ENCODE measurements at regions not wholly inside any gene's neighbourhood (a gene's known extent, or its start where the extent isn't known, plus 50 kb on each side); places are given as distances from the start of the nearest gene placed in this dataset.

DNA sequence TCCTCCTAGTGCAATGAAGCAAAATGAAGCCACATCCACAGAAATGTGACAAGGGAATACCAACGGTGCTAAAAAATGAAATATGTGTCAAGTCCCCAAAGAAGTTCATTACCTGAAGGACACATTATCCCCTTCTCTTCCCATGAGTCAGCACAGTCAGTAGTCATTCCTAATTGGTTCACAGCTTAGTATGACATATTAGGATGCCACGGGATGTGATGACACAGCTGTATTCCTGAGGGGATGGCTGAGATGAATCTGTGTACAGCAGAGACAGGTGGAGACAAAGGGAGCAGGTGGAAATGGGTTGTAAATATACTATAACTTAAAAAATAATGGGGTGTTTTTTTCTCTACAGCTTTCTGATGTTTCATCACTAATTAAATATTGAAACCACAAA is 273.4 kb downstream of the ARRDC4 start:
- TF ChIP-seq, protein P1, sequence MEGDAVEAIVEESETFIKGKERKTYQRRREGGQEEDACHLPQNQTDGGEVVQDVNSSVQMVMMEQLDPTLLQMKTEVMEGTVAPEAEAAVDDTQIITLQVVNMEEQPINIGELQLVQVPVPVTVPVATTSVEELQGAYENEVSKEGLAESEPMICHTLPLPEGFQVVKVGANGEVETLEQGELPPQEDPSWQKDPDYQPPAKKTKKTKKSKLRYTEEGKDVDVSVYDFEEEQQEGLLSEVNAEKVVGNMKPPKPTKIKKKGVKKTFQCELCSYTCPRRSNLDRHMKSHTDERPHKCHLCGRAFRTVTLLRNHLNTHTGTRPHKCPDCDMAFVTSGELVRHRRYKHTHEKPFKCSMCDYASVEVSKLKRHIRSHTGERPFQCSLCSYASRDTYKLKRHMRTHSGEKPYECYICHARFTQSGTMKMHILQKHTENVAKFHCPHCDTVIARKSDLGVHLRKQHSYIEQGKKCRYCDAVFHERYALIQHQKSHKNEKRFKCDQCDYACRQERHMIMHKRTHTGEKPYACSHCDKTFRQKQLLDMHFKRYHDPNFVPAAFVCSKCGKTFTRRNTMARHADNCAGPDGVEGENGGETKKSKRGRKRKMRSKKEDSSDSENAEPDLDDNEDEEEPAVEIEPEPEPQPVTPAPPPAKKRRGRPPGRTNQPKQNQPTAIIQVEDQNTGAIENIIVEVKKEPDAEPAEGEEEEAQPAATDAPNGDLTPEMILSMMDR (conservative IDR thresholded peaks at IDR 0.05 in 1 of 2, IDR thresholded peaks at IDR 0.05 in 1 of 2; ENCODE audit: low read depth in 1 of 2, low read length in 2 of 2) = no peak
- TF ChIP-seq EZH2 (IDR thresholded peaks at IDR 0.05; ENCODE audit: low read length, missing control alignments) = no peak
